ENCODE measurements at regions not wholly inside any gene's neighbourhood (a gene's known extent, or its start where the extent isn't known, plus 50 kb on each side); places are given as distances from the start of the nearest gene placed in this dataset.

DNA sequence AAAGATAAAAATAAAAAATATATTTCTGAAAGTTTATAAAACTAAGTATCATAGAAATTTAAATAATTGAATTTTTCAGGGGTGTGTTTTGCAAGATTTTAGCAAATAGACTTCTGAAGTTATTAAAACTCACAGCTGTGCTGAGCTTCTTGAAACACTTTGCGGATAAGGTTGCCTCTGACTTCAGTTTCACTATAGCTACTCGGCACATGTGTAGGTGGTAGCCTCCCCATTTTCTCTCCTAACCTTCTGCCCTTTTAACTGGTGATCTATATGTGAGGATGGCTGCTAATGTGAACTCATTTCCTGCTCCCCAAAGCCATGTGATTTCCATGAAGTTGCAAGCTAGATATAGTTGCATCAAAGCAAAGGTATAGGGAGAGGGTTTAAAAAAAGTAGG, 129.3 kb upstream of the STMND1 start:
- Histone ChIP-seq H3K9me3 (ENCODE audit: low read length) (no peaks in the 10 kb centered on the region), H3K27ac (ENCODE audit: low read depth, low read length, poor library complexity, severe bottlenecking) (no peak overlapping the region), H3K9me2 (ENCODE audit: insufficient read depth, low read length) (no peaks in the 10 kb centered on the region), H3K4me1 (ENCODE audit: insufficient read depth, low read length, poor library complexity, severe bottlenecking) (no peaks in the 10 kb centered on the region), H2AFZ (ENCODE audit: low read length) (no peak overlapping the region), H3K36me3 (ENCODE audit: insufficient read depth, low read length) (no peaks in the 10 kb centered on the region), H3K79me2 (ENCODE audit: insufficient read depth, low read depth, low read length) (no peaks in the 10 kb centered on the region), H3K4me3 (ENCODE audit: low read depth, low read length, poor library complexity, severe bottlenecking) (no peak overlapping the region), H4K20me1 (ENCODE audit: insufficient read depth, low read length) (no peaks in the 10 kb centered on the region), H3K4me2 (ENCODE audit: low read length) (no peak overlapping the region)
- DNase-seq (ENCODE audit: low spot score), result no peak
- CTCF ChIA-PET (ENCODE audit: unreplicated experiment), result interaction anchor here (1.0 kb wide), 1 partner anchor 11 kb away, joined by 5 read pairs; no protein-coding TSS in a partner anchor
- TF ChIP-seq CTCF (conservative IDR thresholded peaks at IDR 0.05; ENCODE audit: low read length) (no peak), EZH2phosphoT487 (IDR thresholded peaks at IDR 0.05; ENCODE audit: borderline replicate concordance, low read depth, low read length) (no peak)
- intact Hi-C loops (cut with micrococcal nuclease; ENCODE audit: unreplicated experiment), result no loop called here
- POLR2A ChIA-PET, result no interaction called here
- no TSS peak for BruUV-seq (replicated peaks)

- Histone ChIP-seq H4K20me1 (ENCODE audit: insufficient read depth, low read length) (no peaks in the 10 kb centered on the region), H3K79me2 (ENCODE audit: insufficient read depth, low read depth, low read length) (no peaks in the 10 kb centered on the region), H3K4me3 (ENCODE audit: low read depth, low read length, poor library complexity, severe bottlenecking) (no peak overlapping the region), H3K27ac (ENCODE audit: low read depth, low read length, poor library complexity, severe bottlenecking) (no peak overlapping the region), H3K36me3 (ENCODE audit: insufficient read depth, low read length) (no peaks in the 10 kb centered on the region), H3K9me3 (ENCODE audit: low read length) (no peaks in the 10 kb centered on the region), H2AFZ (ENCODE audit: low read length) (no peak overlapping the region), H3K4me2 (ENCODE audit: low read length) (no peak overlapping the region), H3K9me2 (ENCODE audit: insufficient read depth, low read length) (no peaks in the 10 kb centered on the region), H3K4me1 (ENCODE audit: insufficient read depth, low read length, poor library complexity, severe bottlenecking) (no peaks in the 10 kb centered on the region)
- intact Hi-C loops (cut with micrococcal nuclease; ENCODE audit: unreplicated experiment), result loop anchor here (10.0 kb wide), 1 partner anchor 195 kb away; no protein-coding TSS in a partner anchor
- ChIA-PET POLR2A (no interaction called here), CTCF (ENCODE audit: unreplicated experiment) (no interaction called here)
- DNase-seq (ENCODE audit: low spot score), result no peak
- TF ChIP-seq EZH2phosphoT487 (IDR thresholded peaks at IDR 0.05; ENCODE audit: borderline replicate concordance, low read depth, low read length), result no peak
- no peak for TF ChIP-seq CTCF (conservative IDR thresholded peaks at IDR 0.05; ENCODE audit: low read length)
- BruUV-seq (replicated peaks), result no TSS peak
Observed at GRCh38 chr6:16969699-16970655, 131.9 kb upstream of the STMND1 start.

DNA sequence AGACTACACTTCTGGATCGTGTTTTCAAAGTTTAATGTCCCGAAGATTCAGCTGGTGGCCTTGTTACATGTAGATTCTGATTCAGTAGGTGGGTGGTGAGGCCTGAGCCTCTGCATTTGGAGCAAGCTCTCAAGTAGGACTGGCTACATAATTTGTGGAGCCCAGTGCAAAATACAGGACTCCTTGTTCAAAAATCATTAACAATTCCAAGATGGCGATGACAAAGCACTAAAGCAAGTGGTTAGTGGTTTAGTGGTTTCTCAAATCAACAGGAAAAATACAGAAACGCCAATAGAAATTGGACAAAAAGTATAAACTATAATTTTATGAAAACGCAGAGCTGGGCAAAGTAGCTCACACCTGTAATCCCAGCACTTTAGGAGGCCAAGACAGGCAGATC, 133.7 kb upstream of the STMND1 start:
- intact Hi-C loops (cut with micrococcal nuclease; ENCODE audit: unreplicated experiment), result loop anchor here (10.0 kb wide), 1 partner anchor 193 kb away; no protein-coding TSS in a partner anchor
- ChIA-PET POLR2A (no interaction called here), CTCF (ENCODE audit: unreplicated experiment) (no interaction called here)
- no peaks in the 10 kb centered on the region for H3K79me2 ChIP-seq (ENCODE audit: insufficient read depth, low read depth, low read length)
- DNase-seq (ENCODE audit: low spot score), result no peak
- H3K27ac ChIP-seq (ENCODE audit: low read depth, low read length, poor library complexity, severe bottlenecking), result no peak overlapping the region
- H3K4me2 ChIP-seq (ENCODE audit: low read length), result no peak overlapping the region
- no peak for TF ChIP-seq CTCF (conservative IDR thresholded peaks at IDR 0.05; ENCODE audit: low read length)
- no peak for TF ChIP-seq EZH2phosphoT487 (IDR thresholded peaks at IDR 0.05; ENCODE audit: borderline replicate concordance, low read depth, low read length)
- no peaks in the 10 kb centered on the region for H4K20me1 ChIP-seq (ENCODE audit: insufficient read depth, low read length)
- H3K9me3 ChIP-seq (ENCODE audit: low read length), result no peaks in the 10 kb centered on the region
- no TSS peak for BruUV-seq (replicated peaks)
- H2AFZ ChIP-seq (ENCODE audit: low read length), result no peak overlapping the region
- no peaks in the 10 kb centered on the region for H3K36me3 ChIP-seq (ENCODE audit: insufficient read depth, low read length)
- no peak overlapping the region for H3K4me3 ChIP-seq (ENCODE audit: low read depth, low read length, poor library complexity, severe bottlenecking)
- no peaks in the 10 kb centered on the region for H3K4me1 ChIP-seq (ENCODE audit: insufficient read depth, low read length, poor library complexity, severe bottlenecking)
- H3K9me2 ChIP-seq (ENCODE audit: insufficient read depth, low read length), result no peaks in the 10 kb centered on the region
